Activated CD4-positive, alpha-beta T cell treated with anti-CD3 and anti-CD28 coated beads for 4 hours (primary cell): ENCODE measurements at regions not wholly inside any gene's neighbourhood (a gene's known extent, or its start where the extent isn't known, plus 50 kb on each side); places are given as distances from the start of the nearest gene placed in this dataset.
"Not testable (repeated sequence)": the region's sequence is repeated elsewhere in the genome, so short reads cannot be mapped to it uniquely, and the experiment has no call there.

ENCODE experiments used
- DNase-seq, 2 donors: peaks; one replicate each; pipeline ENCODE4 v3.0.0-alpha.2; 2020

GRCh38 chr6:20346948-20347347, 54.7 kb upstream of the E2F3 start:
- DNase-seq, result not testable (repeated sequence)

- DNase-seq, result no peak
These were observed 53.6 kb upstream of the E2F3 start for GRCh38 chr6:20348041-20348440.

GRCh38 chr6:20349225-20349624, 52.5 kb upstream of the E2F3 start:
- DNase-seq, result no peak

GRCh38 chr6:20350215-20350614, 51.5 kb upstream of the E2F3 start:
- no peak for DNase-seq

GRCh38 chr6:20351534-20351933, 50.1 kb upstream of the E2F3 start:
- DNase-seq, result no peak
